B cell (primary cell): ENCODE measurements at regions not wholly inside any gene's neighbourhood (a gene's known extent, or its start where the extent isn't known, plus 50 kb on each side); places are given as distances from the start of the nearest gene placed in this dataset.

Experiments used
- ATAC-seq: fragments of 200-7000 bp; cut with Tn5 transposase; one replicate; pipeline ENCODE4 v1.10.0; 2021; ENCODE audit warnings: low read depth, mild to moderate bottlenecking, moderate number of reproducible peaks, moderate library complexity
- CTCF ChIA-PET: fragments of 350-600 bp; sonication (Branson Sonifier 250); formaldehyde crosslinking; loops from one replicate; lab custom pipeline; 2021; ENCODE audit warnings: antibody characterized with exemption, inconsistent platforms; lab: Charles Lee
- POLR2A ChIA-PET: fragments of 350-600 bp; sonication (Branson Sonifier 250); formaldehyde crosslinking; loops from one replicate; lab custom pipeline; 2021; ENCODE audit warnings: antibody characterized with exemption; lab: Charles Lee
- DNase-seq: peaks from one replicate; pipeline ENCODE4 v3.0.0; 2013
- H2AFZ ChIP-seq: 2 replicates; pipeline ENCODE4 v1.6.1; 2012; ENCODE audit warnings: mild to moderate bottlenecking, low read depth, low read length; ENCODE audit not compliant: insufficient read depth, poor library complexity, severe bottlenecking
- H3K27ac ChIP-seq, 2 donors: 1 replicate in 1 of 2; 2 replicates in 1 of 2; pipeline ENCODE4 v1.5.1; 2012 to 2013; ENCODE audit warnings: low read length in 2 of 2, mild to moderate bottlenecking in 2 of 2, moderate library complexity in 1 of 2
- H3K27me3 ChIP-seq, 4 experiments: fragments of 200-600 bp in 1 of 4; sonication (generic) in 1 of 4; replicated peaks in 1 of 4; 1 replicate in 2 of 4; 2 replicates in 2 of 4; pipeline versions ENCODE4 v1.6.1 to v1.7.0; 2013 to 2016; ENCODE audit warnings: low read length in 3 of 4, mild to moderate bottlenecking in 2 of 4, mixed read lengths in 1 of 4, moderate library complexity in 1 of 4; ENCODE audit not compliant: insufficient read depth in 4 of 4, control insufficient read depth in 3 of 4; ENCODE audit errors: control extremely low read depth in 1 of 4
- H3K36me3 ChIP-seq, 2 experiments: replicated peaks in 1 of 2; 1 replicate in 1 of 2; 2 replicates in 1 of 2; pipeline versions ENCODE4 v1.6.1 to v1.7.1; 2013; ENCODE audit warnings: low read length in 1 of 2; ENCODE audit not compliant: insufficient read depth in 2 of 2, control insufficient read depth in 1 of 2; ENCODE audit errors: control extremely low read depth in 1 of 2, extremely low read depth in 1 of 2
- H3K4me1 ChIP-seq, 2 donors: fragments of 200-600 bp in 1 of 2; sonication (generic) in 1 of 2; 1 replicate in 1 of 2; 2 replicates in 1 of 2; pipeline versions ENCODE4 v1.5.1 to v1.6.1; 2013 to 2017; ENCODE audit warnings: low read length in 2 of 2; ENCODE audit not compliant: control insufficient read depth in 2 of 2, insufficient read depth in 2 of 2
- H3K4me2 ChIP-seq: replicated peaks from 2 replicates; pipeline ENCODE3; 2012; ENCODE audit warnings: mild to moderate bottlenecking, low read depth, low read length; ENCODE audit not compliant: poor library complexity, severe bottlenecking
- H3K4me3 ChIP-seq, 5 experiments: fragments of 200-600 bp in 1 of 5; sonication (generic) in 1 of 5; 1 replicate in 3 of 5; 2 replicates in 2 of 5; pipeline versions ENCODE4 v1.5.1 to v1.7.0; 2011 to 2016; ENCODE audit warnings: low read length in 4 of 5, mild to moderate bottlenecking in 4 of 5, low read depth in 2 of 5, control low read depth in 1 of 5, moderate library complexity in 1 of 5; ENCODE audit not compliant: insufficient read depth in 1 of 5; ENCODE audit errors: control extremely low read depth in 1 of 5, extremely low read depth in 1 of 5
- H3K79me2 ChIP-seq: fragments of 200-600 bp; sonication (generic); one replicate; pipeline ENCODE4 v1.6.0; 2016; ENCODE audit warnings: low read length; ENCODE audit not compliant: control insufficient read depth, insufficient read depth
- H3K9ac ChIP-seq: fragments of 200-600 bp; sonication (generic); 2 replicates; pipeline ENCODE4 v1.6.1; 2017; ENCODE audit warnings: mild to moderate bottlenecking, low read length, moderate library complexity
- H3K9me3 ChIP-seq, 3 donors: one replicate each; pipeline versions ENCODE4 v1.6.1 to v1.7.1; 2013; ENCODE audit warnings: low read length in 2 of 3; ENCODE audit not compliant: control insufficient read depth in 2 of 3, insufficient read depth in 1 of 3; ENCODE audit errors: control extremely low read depth in 1 of 3
- H4K20me1 ChIP-seq: 2 replicates; pipeline ENCODE4 v1.6.0; 2012; ENCODE audit warnings: mild to moderate bottlenecking, low read length; ENCODE audit not compliant: insufficient read depth, control insufficient read depth, poor library complexity, severe bottlenecking
- H3K27ac Mint-ChIP-seq: one replicate; pipeline ENCODE4 v1.8.0; 2021; ENCODE audit warnings: mixed read lengths
- H3K27me3 Mint-ChIP-seq: one replicate; pipeline ENCODE4 v1.8.0; 2021; ENCODE audit warnings: mixed read lengths
- H3K4me1 Mint-ChIP-seq: one replicate; pipeline ENCODE4 v1.8.0; 2021; ENCODE audit warnings: mixed read lengths
- H3K4me3 Mint-ChIP-seq: one replicate; pipeline ENCODE4 v1.8.0; 2021; ENCODE audit warnings: mixed read lengths
- H3K9me3 Mint-ChIP-seq: one replicate; pipeline ENCODE4 v1.8.0; 2022; ENCODE audit warnings: mixed read lengths; ENCODE audit not compliant: insufficient read depth
- CTCF ChIP-seq: fragments of 200-600 bp; IDR thresholded peaks from one replicate; pipeline ENCODE4 v1.8.0; 2022; ENCODE audit warnings: antibody characterized with exemption, mild to moderate bottlenecking
- EZH2 ChIP-seq: IDR thresholded peaks from 2 replicates; pipeline ENCODE4 v1.6.1; 2012; ENCODE audit warnings: borderline replicate concordance, low read depth, mild to moderate bottlenecking, moderate library complexity, low read length; ENCODE audit not compliant: insufficient read depth, poor library complexity, severe bottlenecking
- WGBS: methylation state at CpG from one replicate; pipeline ENCODE4 v1.1.5; 2013; ENCODE audit warnings: missing lambda C conversion rate; ENCODE audit not compliant: insufficient coverage; 5-methylcytosine and 5-hydroxymethylcytosine counted together
- intact Hi-C: fragments of 100-400 bp; cut with micrococcal nuclease; formaldehyde crosslinking; loops from one replicate; pipeline ENCODE4 v1.10.0; 2022

- Histone ChIP-seq H3K27me3 (no peaks in the 10 kb centered on the region), H2AFZ (no peak overlapping the region), H3K4me3 (no peak overlapping the region), H3K79me2 (no peaks in the 10 kb centered on the region), H4K20me1 (no peaks in the 10 kb centered on the region), H3K4me1 (no peaks in the 10 kb centered on the region), H3K9me3 (peaks cover 0 to 4% (median 0%) of the 10 kb centered on the region in 3 donors), H3K36me3 (no peaks in the 10 kb centered on the region), H3K4me2 (no peak overlapping the region), H3K27ac (no peak overlapping the region), H3K9ac (no peak overlapping the region)
- no peaks in the 10 kb centered on the region for H3K27me3 Mint-ChIP-seq
- H3K4me1 Mint-ChIP-seq, result no peaks in the 10 kb centered on the region
- no peak for ATAC-seq
- WGBS, result 72% methylated on average over 6 of the region's 6 CpGs
- no peak for DNase-seq
- TF ChIP-seq EZH2 (no peak), CTCF (no peak)
- intact Hi-C loops, result no loop called here
- peaks cover 5% of the 10 kb centered on the region for H3K9me3 Mint-ChIP-seq
- ChIA-PET CTCF (no interaction called here), POLR2A (no interaction called here)
- H3K27ac Mint-ChIP-seq, result no peak overlapping the region
- H3K4me3 Mint-ChIP-seq, result no peak overlapping the region
These were observed 384.9 kb upstream of the DCC start for GRCh38 chr18:51955136-51955535.

- ChIA-PET CTCF (no interaction called here), POLR2A (no interaction called here)
- peaks cover 8% of the 10 kb centered on the region for H3K9me3 Mint-ChIP-seq
- H3K27me3 Mint-ChIP-seq, result no peaks in the 10 kb centered on the region
- no peak overlapping the region for H3K27ac Mint-ChIP-seq
- DNase-seq, result no peak
- Histone ChIP-seq H3K27me3 (no peaks in the 10 kb centered on the region), H3K9ac (no peak overlapping the region), H2AFZ (no peak overlapping the region), H3K79me2 (no peaks in the 10 kb centered on the region), H3K4me2 (no peak overlapping the region), H3K36me3 (no peaks in the 10 kb centered on the region), H3K4me3 (no peak overlapping the region), H4K20me1 (no peaks in the 10 kb centered on the region), H3K9me3 (no peaks in the 10 kb centered on the region), H3K27ac (no peak overlapping the region), H3K4me1 (no peaks in the 10 kb centered on the region)
- no peak for TF ChIP-seq CTCF
- TF ChIP-seq EZH2, result no peak
- H3K4me1 Mint-ChIP-seq, result no peaks in the 10 kb centered on the region
- no peak overlapping the region for H3K4me3 Mint-ChIP-seq
- 74% methylated on average over 3 of the region's 4 CpGs for WGBS
- intact Hi-C loops, result no loop called here
- no peak for ATAC-seq
These were observed 383.0 kb upstream of the DCC start for GRCh38 chr18:51957001-51957400.
